GM12878 (cell line): ENCODE measurements at regions not wholly inside any gene's neighbourhood (a gene's known extent, or its start where the extent isn't known, plus 50 kb on each side); places are given as distances from the start of the nearest gene placed in this dataset.

Experiments
- ATAC-seq: fragments of 200-7000 bp; cut with Tn5 transposase; 3 replicates; pipeline ENCODE4 v1.9.1; 2020; ENCODE audit warnings: mild to moderate bottlenecking, moderate library complexity
- BruUV-seq: library from RNA; stranded (reverse); fragments of 400-500 nt; replicated peaks from 2 replicates; lab custom pipeline; 2021; lab: Mats Ljungman, UMichigan
- CTCF ChIA-PET: fragments of 300-600 bp; sonication (Branson Sonifier 250); formaldehyde crosslinking; extraction: SDS; loops from one replicate; lab custom pipeline; 2021; ENCODE audit warnings: inconsistent platforms; lab: Yijun Ruan, JAX
- POLR2A ChIA-PET: fragments of 350-600 bp; formaldehyde crosslinking; extraction: SDS; loops from one replicate; lab custom pipeline; 2021; ENCODE audit warnings: inconsistent platforms; lab: Charles Lee
- RAD21 ChIA-PET: fragments of 300-600 bp; sonication (Branson Sonifier 250); formaldehyde crosslinking; loops from one replicate; lab custom pipeline; 2023; ENCODE audit warnings: antibody characterized with exemption; ENCODE audit not compliant: unreplicated experiment; lab: Charles Lee
- SMC1A ChIA-PET: fragments of 300-600 bp; sonication (Branson Sonifier 250); formaldehyde crosslinking; loops from one replicate; lab custom pipeline; 2023; ENCODE audit not compliant: unreplicated experiment, uncharacterized antibody; lab: Charles Lee
- DNase-seq: peaks from one replicate; pipeline ENCODE4 v3.0.0-alpha.2; 2011; ENCODE audit warnings: low read depth, low spot score
- FAIRE-seq: peaks from 3 replicates; lab custom pipeline; 2011; peaks lifted over from hg19 to GRCh38; lab: Jason Lieb, UNC
- H2AFZ ChIP-seq: 2 replicates; pipeline ENCODE4 v1.6.0; 2011; ENCODE audit warnings: low read depth, low read length, control low read depth; ENCODE audit not compliant: control insufficient read depth
- H3K27ac ChIP-seq: 2 replicates; pipeline ENCODE4 v1.5.1; 2011; ENCODE audit warnings: control low read depth; ENCODE audit not compliant: control insufficient read depth, insufficient read depth
- H3K27me3 ChIP-seq, 2 experiments: replicated peaks in 1 of 2; 2 replicates each; pipeline versions ENCODE4 v1.6.0 to v1.6.1; 2011; ENCODE audit warnings: low read length in 1 of 2; ENCODE audit not compliant: control insufficient read depth in 2 of 2, insufficient read depth in 2 of 2
- H3K36me3 ChIP-seq, 2 experiments: 2 replicates each; pipeline ENCODE4 v1.5.1; 2011; ENCODE audit warnings: low read length in 1 of 2; ENCODE audit not compliant: control insufficient read depth in 2 of 2, insufficient read depth in 2 of 2
- H3K4me1 ChIP-seq: 2 replicates; pipeline ENCODE4 v1.6.1; 2011; ENCODE audit warnings: mild to moderate bottlenecking, low read length, moderate library complexity, mixed read lengths; ENCODE audit not compliant: control insufficient read depth, insufficient read depth
- H3K4me2 ChIP-seq: 2 replicates; pipeline ENCODE4 v1.6.0; 2011; ENCODE audit warnings: control low read depth; ENCODE audit not compliant: control insufficient read depth, insufficient read depth
- H3K4me3 ChIP-seq: fragments of 200-600 bp; sonication (generic); 2 replicates; pipeline ENCODE4 v1.5.1; 2016
- H3K79me2 ChIP-seq: 2 replicates; pipeline ENCODE4 v1.6.0; 2011; ENCODE audit warnings: low read length; ENCODE audit not compliant: control insufficient read depth, insufficient read depth
- H3K9ac ChIP-seq: 2 replicates; pipeline ENCODE4 v1.8.0; 2011; ENCODE audit warnings: low read length, control low read depth, mixed read lengths; ENCODE audit not compliant: control insufficient read depth, insufficient read depth
- H3K9me3 ChIP-seq: replicated peaks from 3 replicates; pipeline ENCODE4 v1.5.1; 2011; ENCODE audit warnings: mild to moderate bottlenecking, low read length; ENCODE audit not compliant: control insufficient read depth, insufficient read depth
- H4K20me1 ChIP-seq: 2 replicates; pipeline ENCODE4 v1.6.0; 2011; ENCODE audit not compliant: control insufficient read depth, insufficient read depth
- ATF7 ChIP-seq: fragments of 450-650 bp; IDR thresholded peaks from 2 replicates; pipeline ENCODE4 v1.6.1; 2016; ENCODE audit warnings: low read depth, mild to moderate bottlenecking
- CBX3 ChIP-seq: fragments of 200-600 bp; sonication (generic); IDR thresholded peaks from 2 replicates; pipeline ENCODE4 v1.6.1; 2016; ENCODE audit warnings: low read depth, borderline replicate concordance
- CHD4 ChIP-seq: fragments of 200-600 bp; sonication (generic); IDR thresholded peaks from 2 replicates; pipeline ENCODE4 v1.6.1; 2016; ENCODE audit warnings: mild to moderate bottlenecking
- CREM ChIP-seq: IDR thresholded peaks from 2 replicates; pipeline ENCODE4 v1.6.1; 2014; ENCODE audit warnings: antibody characterized with exemption, low read depth
- DPF2 ChIP-seq: fragments of 450-650 bp; IDR thresholded peaks from 2 replicates; pipeline ENCODE4 v1.6.1; 2017; ENCODE audit warnings: mild to moderate bottlenecking
- HDAC6 ChIP-seq: fragments of 200-600 bp; sonication (generic); IDR thresholded peaks from one replicate; pipeline ENCODE4 v1.8.0; 2017; ENCODE audit warnings: antibody characterized with exemption; ENCODE audit not compliant: unreplicated experiment
- JUND ChIP-seq: IDR thresholded peaks from 2 replicates; pipeline ENCODE4 v1.6.1; 2012; ENCODE audit warnings: low read depth, mild to moderate bottlenecking, low read length, improper control_type of control experiment, moderate library complexity
- LARP7 ChIP-seq: fragments of 450-650 bp; IDR thresholded peaks from 2 replicates; pipeline ENCODE4 v1.6.1; 2017; ENCODE audit warnings: mild to moderate bottlenecking
- MEF2A ChIP-seq: IDR thresholded peaks from 2 replicates; pipeline ENCODE4 v1.6.1; 2011; ENCODE audit warnings: low read depth, mild to moderate bottlenecking, low read length, moderate library complexity; ENCODE audit not compliant: insufficient read depth
- RBBP5 ChIP-seq: fragments of 200-600 bp; sonication (generic); conservative IDR thresholded peaks from 2 replicates; pipeline ENCODE4 v1.6.1; 2016
- TBL1XR1 ChIP-seq: IDR thresholded peaks from 2 replicates; pipeline ENCODE4 v1.6.1; 2012; ENCODE audit warnings: low read depth, low read length, improper control_type of control experiment
- TCF12 ChIP-seq: IDR thresholded peaks from 2 replicates; pipeline ENCODE4 v1.6.1; 2011; ENCODE audit warnings: low read depth, mild to moderate bottlenecking, low read length
- YY1 ChIP-seq: IDR thresholded peaks from 2 replicates; pipeline ENCODE4 v1.6.1; 2011; ENCODE audit warnings: low read depth, mild to moderate bottlenecking, low read length
- WGBS: methylation state at CpG from one replicate; pipeline ENCODE4 v1.1.6; 2016; ENCODE audit warnings: low lambda C conversion rate; ENCODE audit not compliant: insufficient replicate concordance, insufficient coverage; ENCODE audit errors: missing lambda C conversion rate; 5-methylcytosine and 5-hydroxymethylcytosine counted together
- in situ Hi-C: fragments of 300-500 bp; cut with MboI; formaldehyde crosslinking; loops from 9 replicates; pipeline ENCODE4 v1.14.3; 2018; ENCODE audit warnings: mixed read lengths
- intact Hi-C: fragments of 100-400 bp; cut with micrococcal nuclease; formaldehyde crosslinking; loops from one replicate; pipeline ENCODE4 v1.14.2; 2022; ENCODE audit not compliant: unreplicated experiment
- TF ChIP-seq, protein P1 (sequence below): IDR thresholded peaks from 2 replicates; pipeline ENCODE4 v1.6.1; 2012; ENCODE audit warnings: low read depth, low read length, improper control_type of control experiment
- TF ChIP-seq, protein P2 (sequence below): fragments of 450-650 bp; conservative IDR thresholded peaks from 2 replicates; pipeline ENCODE4 v1.6.1; 2017; ENCODE audit warnings: mild to moderate bottlenecking, moderate library complexity

DNA sequence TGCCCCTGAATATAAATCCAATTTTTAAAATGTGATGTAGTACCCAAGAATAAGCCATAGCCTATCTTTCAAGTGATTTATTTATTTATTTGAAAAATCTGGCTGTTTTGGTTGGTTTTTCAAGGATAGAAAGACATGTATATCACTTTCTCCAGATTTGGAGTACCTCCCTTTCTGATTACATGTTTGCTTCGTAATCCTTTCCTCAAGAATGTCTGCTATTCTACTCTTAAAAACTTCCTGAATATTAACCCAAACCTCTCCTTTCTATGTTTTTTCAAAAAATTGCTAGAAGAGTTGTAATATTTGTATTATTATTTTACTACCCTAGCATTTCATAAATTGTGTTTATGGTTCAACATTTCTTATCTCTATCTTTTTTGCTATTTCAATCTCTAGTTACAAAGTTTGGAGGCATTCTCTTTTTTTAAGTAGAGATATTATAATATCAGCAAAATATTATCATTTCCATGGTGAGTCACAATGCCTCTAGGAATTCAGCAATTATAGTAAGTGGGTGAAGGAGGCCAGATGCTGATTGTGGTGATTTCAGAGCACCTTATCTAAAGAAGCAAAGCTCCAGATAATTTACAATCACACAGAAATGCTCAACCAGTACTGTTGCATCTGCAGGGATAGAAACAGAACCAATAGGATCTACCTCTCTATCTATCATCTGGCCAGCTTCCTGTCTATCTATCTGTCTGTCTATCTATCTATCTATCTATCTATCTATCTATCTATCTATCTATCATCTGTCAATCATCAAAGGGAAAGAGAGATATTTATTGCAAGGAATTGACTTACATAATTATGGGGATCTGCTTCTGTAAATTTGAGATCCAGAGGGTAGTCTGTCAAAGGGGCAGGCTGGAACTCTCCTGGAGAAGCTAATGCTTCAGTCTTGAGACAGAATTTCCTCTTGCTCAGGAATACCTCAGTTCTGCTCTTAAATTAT, 412.5 kb upstream of the SEMA3C start:
- FAIRE-seq (no peak), ATAC-seq (no peak), DNase-seq (no peak)
- BruUV-seq = no TSS peak
- H3K4me2 ChIP-seq = no peak overlapping the region
- ChIA-PET RAD21 (no interaction called here), CTCF (no interaction called here), POLR2A (no interaction called here), SMC1A (no interaction called here)
- no peaks in the 10 kb centered on the region for H3K9me3 ChIP-seq
- no peaks in the 10 kb centered on the region for H3K4me1 ChIP-seq
- no peak overlapping the region for H3K4me3 ChIP-seq
- no peaks in the 10 kb centered on the region for H3K79me2 ChIP-seq
- in situ Hi-C loops = no loop called here
- H2AFZ ChIP-seq = no peak overlapping the region
- intact Hi-C loops = no loop called here
- H3K27me3 ChIP-seq = no peaks in the 10 kb centered on the region
- no peaks in the 10 kb centered on the region for H3K36me3 ChIP-seq
- H4K20me1 ChIP-seq = no peaks in the 10 kb centered on the region
- 0% methylated on average over 1 of the region's 1 CpG for WGBS
- H3K27ac ChIP-seq = no peak overlapping the region
- no peak overlapping the region for H3K9ac ChIP-seq
- TF ChIP-seq HDAC6 (no peak), TBL1XR1 (no peak), YY1 (no peak), MEF2A (no peak), RBBP5 (no peak), ATF7 (no peak), CREM (no peak), CHD4 (no peak), DPF2 (no peak), CBX3 (no peak), TCF12 (no peak), JUND (no peak), LARP7 (no peak)
- TF ChIP-seq, protein P1, sequence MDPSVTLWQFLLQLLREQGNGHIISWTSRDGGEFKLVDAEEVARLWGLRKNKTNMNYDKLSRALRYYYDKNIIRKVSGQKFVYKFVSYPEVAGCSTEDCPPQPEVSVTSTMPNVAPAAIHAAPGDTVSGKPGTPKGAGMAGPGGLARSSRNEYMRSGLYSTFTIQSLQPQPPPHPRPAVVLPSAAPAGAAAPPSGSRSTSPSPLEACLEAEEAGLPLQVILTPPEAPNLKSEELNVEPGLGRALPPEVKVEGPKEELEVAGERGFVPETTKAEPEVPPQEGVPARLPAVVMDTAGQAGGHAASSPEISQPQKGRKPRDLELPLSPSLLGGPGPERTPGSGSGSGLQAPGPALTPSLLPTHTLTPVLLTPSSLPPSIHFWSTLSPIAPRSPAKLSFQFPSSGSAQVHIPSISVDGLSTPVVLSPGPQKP = no peak
- TF ChIP-seq, protein P2, sequence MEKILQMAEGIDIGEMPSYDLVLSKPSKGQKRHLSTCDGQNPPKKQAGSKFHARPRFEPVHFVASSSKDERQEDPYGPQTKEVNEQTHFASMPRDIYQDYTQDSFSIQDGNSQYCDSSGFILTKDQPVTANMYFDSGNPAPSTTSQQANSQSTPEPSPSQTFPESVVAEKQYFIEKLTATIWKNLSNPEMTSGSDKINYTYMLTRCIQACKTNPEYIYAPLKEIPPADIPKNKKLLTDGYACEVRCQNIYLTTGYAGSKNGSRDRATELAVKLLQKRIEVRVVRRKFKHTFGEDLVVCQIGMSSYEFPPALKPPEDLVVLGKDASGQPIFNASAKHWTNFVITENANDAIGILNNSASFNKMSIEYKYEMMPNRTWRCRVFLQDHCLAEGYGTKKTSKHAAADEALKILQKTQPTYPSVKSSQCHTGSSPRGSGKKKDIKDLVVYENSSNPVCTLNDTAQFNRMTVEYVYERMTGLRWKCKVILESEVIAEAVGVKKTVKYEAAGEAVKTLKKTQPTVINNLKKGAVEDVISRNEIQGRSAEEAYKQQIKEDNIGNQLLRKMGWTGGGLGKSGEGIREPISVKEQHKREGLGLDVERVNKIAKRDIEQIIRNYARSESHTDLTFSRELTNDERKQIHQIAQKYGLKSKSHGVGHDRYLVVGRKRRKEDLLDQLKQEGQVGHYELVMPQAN = no peak
